Posterior cingulate gyrus (tissue), 11 donors: ENCODE measurements at regions not wholly inside any gene's neighbourhood (a gene's known extent, or its start where the extent isn't known, plus 50 kb on each side); places are given as distances from the start of the nearest gene placed in this dataset.
"Not testable (repeated sequence)": the region's sequence is repeated elsewhere in the genome, so short reads cannot be mapped to it uniquely, and the experiment has no call there.

ENCODE experiments used
- DNase-seq, 10 donors: peaks; one replicate each; pipeline versions ENCODE4 v3.0.0 to v3.0.0-alpha.2; 2020 to 2021; ENCODE audit warnings: mixed read lengths in 3 of 10
- intact Hi-C: fragments of 100-400 bp; cut with DNase I; formaldehyde crosslinking; loops from one replicate; pipeline ENCODE4 v1.15.1; 2023

GRCh38 chr16:77114361-77114760, 76.6 kb upstream of the MON1B start:
- intact Hi-C loops, DNase-seq: not testable (repeated sequence)

DNA sequence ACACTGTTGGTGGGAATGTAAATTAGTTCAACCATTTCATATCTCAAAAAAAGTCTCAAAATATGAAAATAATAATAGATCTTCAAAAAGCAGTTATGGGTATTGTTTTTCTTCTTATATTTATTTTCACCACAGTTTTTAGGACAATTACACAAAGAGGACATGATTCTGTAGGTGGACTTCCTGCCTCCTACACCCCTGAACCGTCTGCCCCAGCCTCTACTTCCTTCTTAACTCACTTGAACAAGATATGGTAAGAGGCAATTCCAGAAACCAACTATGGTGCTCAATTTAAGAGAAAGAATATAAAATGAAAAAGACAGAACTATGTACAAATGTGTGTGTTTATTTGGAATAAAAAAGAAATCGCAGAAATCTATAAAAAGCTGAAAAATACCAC, 74.1 kb upstream of the MON1B start:
- intact Hi-C loops = no loop called here
- no peak for DNase-seq

DNA sequence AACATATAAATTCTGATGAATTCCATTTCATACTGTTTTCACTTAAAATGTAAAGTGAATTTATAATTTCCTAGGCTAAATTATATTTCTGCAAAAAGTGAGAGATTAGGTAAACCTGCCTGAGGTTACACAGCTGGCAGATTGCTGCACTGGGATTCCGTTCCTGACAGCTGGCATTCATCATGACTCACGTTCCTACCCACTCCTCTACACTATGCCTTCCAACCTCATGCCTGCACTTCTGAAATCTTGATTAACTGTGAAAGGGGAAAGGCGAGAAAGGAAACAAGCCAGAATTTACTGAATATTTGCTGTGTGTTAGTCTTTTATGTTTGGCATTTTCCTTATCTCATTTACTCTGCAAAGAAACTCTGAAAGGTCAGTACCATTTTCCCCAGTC, 73.3 kb upstream of the MON1B start:
- intact Hi-C loops = no loop called here
- DNase-seq = no peak

DNA sequence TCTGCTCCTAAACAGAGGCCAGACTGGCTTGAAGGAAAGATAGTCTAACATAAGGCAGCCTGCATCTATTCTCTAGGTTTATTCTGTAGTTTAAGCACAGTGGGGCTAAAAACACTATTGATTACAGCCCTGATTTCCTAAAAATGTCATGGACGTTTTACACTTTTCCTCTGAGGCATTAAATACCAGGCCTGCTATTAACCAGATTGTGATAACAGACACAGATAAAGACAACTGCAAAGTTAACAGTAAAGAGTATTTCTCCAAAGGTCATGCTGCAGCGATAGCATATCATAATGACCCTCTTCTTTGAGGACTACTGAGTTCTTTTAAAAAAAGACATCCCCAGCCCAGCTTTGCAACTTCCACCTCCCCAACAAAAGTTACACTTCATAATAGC, 59.6 kb upstream of the MON1B start:
- no peak for DNase-seq
- intact Hi-C loops = no loop called here

DNA sequence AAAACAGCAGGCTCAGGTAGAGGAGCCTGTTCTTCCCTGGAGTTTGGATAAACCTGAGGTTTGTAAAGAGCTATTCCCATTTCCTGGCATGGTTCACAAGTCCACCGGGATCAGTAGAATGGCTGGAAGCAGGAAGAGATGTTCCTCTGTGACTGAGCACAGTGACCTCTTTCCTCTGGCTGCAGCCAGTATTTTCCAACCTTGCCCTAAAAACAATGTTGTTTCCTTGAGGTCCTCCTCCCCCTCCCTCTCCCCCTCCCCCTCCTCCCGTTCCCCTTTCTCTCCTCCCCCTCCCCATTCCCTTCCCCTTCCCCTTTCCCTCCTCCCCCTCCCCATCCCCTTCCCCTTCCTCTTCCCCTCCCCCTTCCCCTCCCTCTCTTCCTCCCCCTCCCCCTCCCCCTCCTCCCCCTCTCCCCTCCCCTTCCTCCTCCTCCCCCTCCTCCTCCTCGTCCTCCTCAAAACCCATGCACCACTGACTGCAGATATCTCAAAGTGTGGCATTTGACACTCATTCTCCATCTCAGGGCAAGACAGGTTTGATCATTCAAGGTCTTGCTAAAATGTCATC, 58.9 kb upstream of the MON1B start:
- no peak for DNase-seq
- intact Hi-C loops = no loop called here

DNA sequence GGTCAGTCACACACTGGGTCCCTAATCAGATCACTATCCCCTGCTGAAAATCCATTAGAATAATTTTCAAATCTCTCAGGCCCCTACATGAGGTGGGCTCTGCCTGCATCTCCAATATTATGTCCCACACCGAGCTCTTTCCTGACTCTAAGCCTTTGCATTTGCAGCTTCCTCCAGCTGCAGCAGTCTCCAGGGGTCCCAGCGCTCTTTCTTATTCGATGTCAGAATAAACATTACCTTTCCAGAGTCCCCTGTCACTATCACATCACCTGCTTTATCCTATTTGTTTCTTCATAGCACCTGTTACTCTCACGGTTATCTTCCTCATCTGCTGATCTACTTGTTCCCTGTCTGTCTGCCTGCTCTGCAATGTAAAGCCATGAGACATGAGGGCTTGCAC, 57.3 kb upstream of the MON1B start:
- no peak for DNase-seq
- intact Hi-C loops = no loop called here

- intact Hi-C loops = no loop called here
Measured at GRCh38 chr16:77137045-77137444, 53.9 kb upstream of the MON1B start.

More at GRCh38 chr16:77137045-77137444, 53.9 kb upstream of the MON1B start:
- DNase-seq = no peak
